Ascending aorta (tissue), 2 donors: ENCODE measurements at regions not wholly inside any gene's neighbourhood (a gene's known extent, or its start where the extent isn't known, plus 50 kb on each side); places are given as distances from the start of the nearest gene placed in this dataset.
A peak's percentile ranks its signal among the peaks of the same experiment; 100 is the strongest.

ENCODE experiments used
- DNase-seq, 2 donors: peaks; one replicate each; pipeline ENCODE4 v3.0.0-alpha.2; 2019; ENCODE audit warnings: low spot score in 2 of 2
- H3K27ac ChIP-seq, 2 donors: fragments of 200-600 bp; sonication (generic); one replicate each; pipeline ENCODE4 v1.5.1; 2016 to 2017; ENCODE audit warnings: mild to moderate bottlenecking in 1 of 2
- H3K27me3 ChIP-seq: fragments of 200-600 bp; sonication (generic); one replicate; pipeline ENCODE4 v1.5.1; 2017
- H3K36me3 ChIP-seq, 2 donors: fragments of 200-600 bp; sonication (generic); one replicate each; pipeline ENCODE4 v1.5.1; 2016
- H3K4me1 ChIP-seq, 2 donors: fragments of 200-600 bp; sonication (generic); one replicate each; pipeline ENCODE4 v1.5.1; 2016 to 2017; ENCODE audit warnings: mild to moderate bottlenecking in 1 of 2
- H3K4me3 ChIP-seq, 2 donors: fragments of 200-600 bp; sonication (generic); one replicate each; pipeline ENCODE4 v1.5.1; 2016 to 2017; ENCODE audit warnings: mild to moderate bottlenecking in 1 of 2
- H3K9me3 ChIP-seq, 2 donors: fragments of 200-600 bp; sonication (generic); one replicate each; pipeline ENCODE4 v1.5.1; 2016
- intact Hi-C: fragments of 100-400 bp; cut with DNase I; formaldehyde crosslinking; loops from one replicate; pipeline ENCODE4 v1.15.1; 2023
- TF ChIP-seq, protein P1 (sequence below), 3 experiments: fragments of 200-600 bp in 2 of 3; fragments of 450-650 bp in 1 of 3; sonication (generic) in 2 of 3; IDR thresholded peaks; one replicate each; pipeline ENCODE4 v1.5.1; 2016 to 2019; ENCODE audit warnings: antibody characterized with exemption in 3 of 3, mild to moderate bottlenecking in 1 of 3, moderate library complexity in 1 of 3

DNA sequence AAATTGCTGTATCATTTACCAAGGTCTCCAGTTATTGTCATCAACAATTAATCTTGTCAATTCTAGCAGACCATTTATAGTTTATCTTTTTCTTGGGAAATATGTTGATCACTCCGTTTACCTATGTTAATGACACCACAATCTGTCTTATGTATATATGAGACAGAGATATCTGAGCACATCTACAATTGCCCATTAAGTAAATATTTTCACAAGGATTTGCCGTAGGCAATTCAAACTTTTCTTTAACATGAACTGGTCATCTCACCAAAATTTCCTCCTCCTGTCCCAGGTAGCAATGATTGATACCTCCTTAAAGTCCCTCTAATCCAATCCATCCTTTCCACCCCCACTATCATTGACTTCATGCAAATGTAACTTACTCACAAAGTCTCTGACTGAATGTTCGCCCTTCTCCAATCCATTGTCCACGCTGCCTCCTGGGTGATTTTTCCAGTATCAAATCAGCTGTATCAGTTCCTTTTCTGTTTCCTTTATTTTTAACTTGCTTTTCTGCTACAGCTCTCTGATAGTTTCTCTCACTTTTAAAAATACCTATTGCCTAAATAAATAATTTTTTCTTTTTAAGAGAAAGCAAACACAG, 138.3 kb downstream of the GNAT3 start:
- H3K27ac ChIP-seq = peak overlapping the region in 1 of 2 donors; percentile 36
- no peak for DNase-seq
- intact Hi-C loops = no loop called here
- H3K4me3 ChIP-seq = no peak overlapping the region
- no peaks in the 10 kb centered on the region for H3K27me3 ChIP-seq
- TF ChIP-seq, protein P1, sequence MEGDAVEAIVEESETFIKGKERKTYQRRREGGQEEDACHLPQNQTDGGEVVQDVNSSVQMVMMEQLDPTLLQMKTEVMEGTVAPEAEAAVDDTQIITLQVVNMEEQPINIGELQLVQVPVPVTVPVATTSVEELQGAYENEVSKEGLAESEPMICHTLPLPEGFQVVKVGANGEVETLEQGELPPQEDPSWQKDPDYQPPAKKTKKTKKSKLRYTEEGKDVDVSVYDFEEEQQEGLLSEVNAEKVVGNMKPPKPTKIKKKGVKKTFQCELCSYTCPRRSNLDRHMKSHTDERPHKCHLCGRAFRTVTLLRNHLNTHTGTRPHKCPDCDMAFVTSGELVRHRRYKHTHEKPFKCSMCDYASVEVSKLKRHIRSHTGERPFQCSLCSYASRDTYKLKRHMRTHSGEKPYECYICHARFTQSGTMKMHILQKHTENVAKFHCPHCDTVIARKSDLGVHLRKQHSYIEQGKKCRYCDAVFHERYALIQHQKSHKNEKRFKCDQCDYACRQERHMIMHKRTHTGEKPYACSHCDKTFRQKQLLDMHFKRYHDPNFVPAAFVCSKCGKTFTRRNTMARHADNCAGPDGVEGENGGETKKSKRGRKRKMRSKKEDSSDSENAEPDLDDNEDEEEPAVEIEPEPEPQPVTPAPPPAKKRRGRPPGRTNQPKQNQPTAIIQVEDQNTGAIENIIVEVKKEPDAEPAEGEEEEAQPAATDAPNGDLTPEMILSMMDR (IDR thresholded peaks at IDR 0.05) = no peak
- H3K4me1 ChIP-seq = peaks cover 0 to 14% of the 10 kb centered on the region in 2 donors
- no peaks in the 10 kb centered on the region for H3K9me3 ChIP-seq
- no peaks in the 10 kb centered on the region for H3K36me3 ChIP-seq

DNA sequence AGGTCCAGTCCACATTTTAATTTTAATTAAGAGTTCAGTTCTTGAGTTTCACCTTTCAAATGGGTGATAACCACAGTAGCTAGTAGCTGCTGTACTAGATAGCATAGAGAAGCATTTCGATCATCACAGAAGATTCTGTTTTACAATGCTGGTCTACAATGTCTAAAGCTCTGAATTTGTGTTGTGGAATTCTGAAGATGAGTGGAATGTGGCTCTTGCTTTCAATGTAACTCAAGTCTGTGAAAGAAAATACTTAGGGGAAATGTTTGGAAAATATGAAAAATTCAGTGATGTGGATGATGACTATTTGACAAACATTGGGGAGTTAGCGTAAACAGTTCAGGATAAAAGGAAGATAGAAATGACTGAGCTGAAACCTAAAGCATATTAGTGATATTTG, 139.4 kb downstream of the GNAT3 start:
- TF ChIP-seq, protein P1 (IDR thresholded peaks at IDR 0.05) = no peak
- Histone ChIP-seq H3K27me3 (no peaks in the 10 kb centered on the region), H3K9me3 (no peaks in the 10 kb centered on the region), H3K36me3 (no peaks in the 10 kb centered on the region), H3K4me1 (peaks cover 0 to 9% of the 10 kb centered on the region in 2 donors), H3K27ac (no peak overlapping the region), H3K4me3 (no peak overlapping the region)
- intact Hi-C loops = no loop called here
- no peak for DNase-seq

DNA sequence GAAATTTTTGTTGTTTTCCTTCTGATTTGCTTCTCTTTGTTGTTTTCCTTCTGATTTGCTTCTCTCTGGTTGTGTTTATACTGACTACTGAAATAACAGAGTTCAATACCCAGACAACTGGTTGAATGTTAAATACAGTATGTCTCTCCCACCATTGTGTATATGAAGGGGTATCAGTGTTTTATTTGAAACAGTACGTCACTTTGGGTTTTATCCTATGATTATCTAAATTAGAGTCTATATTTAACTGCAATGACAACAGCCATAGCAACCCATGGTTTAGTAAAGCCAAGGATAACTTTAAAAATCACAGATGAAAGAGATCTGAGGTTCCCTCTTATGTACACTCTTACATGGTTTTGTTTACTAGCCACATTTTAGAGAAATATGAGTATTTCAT, 141.3 kb downstream of the GNAT3 start:
- H3K27ac ChIP-seq = no peak overlapping the region
- H3K27me3 ChIP-seq = no peaks in the 10 kb centered on the region
- no peaks in the 10 kb centered on the region for H3K36me3 ChIP-seq
- intact Hi-C loops = no loop called here
- H3K9me3 ChIP-seq = no peaks in the 10 kb centered on the region
- DNase-seq = no peak
- H3K4me1 ChIP-seq = peaks cover 0 to 9% of the 10 kb centered on the region in 2 donors
- TF ChIP-seq, protein P1 (IDR thresholded peaks at IDR 0.05) = no peak
- no peak overlapping the region for H3K4me3 ChIP-seq

DNA sequence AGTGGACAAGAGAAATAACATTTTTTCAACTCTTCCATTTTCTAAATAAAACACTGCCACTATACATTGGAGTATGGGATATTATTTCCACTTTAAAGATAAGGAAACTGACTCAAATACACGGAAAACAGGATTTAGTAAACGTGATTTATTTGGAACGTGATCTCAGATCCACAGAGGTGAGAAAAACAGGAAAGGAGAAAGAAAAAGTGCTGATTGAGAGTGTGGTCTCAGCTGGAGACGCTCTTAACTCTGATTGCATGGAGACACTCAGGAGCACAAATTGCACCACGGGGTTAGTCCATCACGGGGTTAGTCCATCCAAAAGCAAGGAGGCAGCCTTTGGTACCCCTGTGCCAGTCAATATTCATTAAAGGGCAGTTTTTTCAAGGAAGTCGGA, 142.5 kb downstream of the GNAT3 start:
- TF ChIP-seq, protein P1 (IDR thresholded peaks at IDR 0.05) = no peak
- Histone ChIP-seq H3K4me1 (peaks cover 0 to 9% of the 10 kb centered on the region in 2 donors), H3K27ac (no peak overlapping the region), H3K9me3 (no peaks in the 10 kb centered on the region), H3K36me3 (no peaks in the 10 kb centered on the region), H3K27me3 (no peaks in the 10 kb centered on the region), H3K4me3 (no peak overlapping the region)
- no peak for DNase-seq
- intact Hi-C loops = no loop called here

DNA sequence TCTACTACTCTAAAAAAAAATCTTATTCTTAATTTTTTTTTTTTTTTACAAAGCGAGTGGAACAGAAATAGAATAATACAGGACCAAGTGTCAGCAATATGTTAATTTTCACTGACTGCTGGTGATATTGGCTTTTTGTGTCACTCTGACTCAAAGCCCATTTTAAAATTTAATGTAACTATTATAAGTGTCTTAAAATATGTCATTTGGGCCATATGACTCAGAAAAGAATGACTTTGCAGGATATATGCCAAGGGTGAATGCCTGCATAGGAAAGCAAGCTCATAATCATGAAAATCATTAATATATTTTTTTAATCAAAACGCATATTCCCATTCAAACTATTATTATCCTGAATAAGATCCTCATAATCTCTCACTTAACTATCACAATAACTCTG, 149.2 kb downstream of the GNAT3 start:
- Histone ChIP-seq H3K4me1 (no peaks in the 10 kb centered on the region), H3K27me3 (no peaks in the 10 kb centered on the region), H3K36me3 (no peaks in the 10 kb centered on the region), H3K9me3 (no peaks in the 10 kb centered on the region), H3K4me3 (no peak overlapping the region), H3K27ac (no peak overlapping the region)
- TF ChIP-seq, protein P1 (IDR thresholded peaks at IDR 0.05) = no peak
- intact Hi-C loops = no loop called here
- DNase-seq = no peak
